Upper lobe of left lung (tissue), 4 donors: ENCODE measurements at regions not wholly inside any gene's neighbourhood (a gene's known extent, or its start where the extent isn't known, plus 50 kb on each side); places are given as distances from the start of the nearest gene placed in this dataset.

ENCODE experiments used
- CTCF ChIP-seq, 6 experiments: fragments of 450-650 bp in 4 of 6; fragments of 200-600 bp in 2 of 6; sonication (generic) in 2 of 6; IDR thresholded peaks; one replicate each; pipeline ENCODE4 v1.5.1; 2016 to 2019; ENCODE audit warnings: antibody characterized with exemption in 6 of 6
- EP300 ChIP-seq, 4 donors: sonication (generic); formaldehyde crosslinking; IDR thresholded peaks; one replicate each; pipeline ENCODE4 v1.5.1; 2017; ENCODE audit warnings: antibody characterized with exemption in 4 of 4, control low read depth in 2 of 4
- POLR2A ChIP-seq, 4 donors: fragments of 450-650 bp; IDR thresholded peaks; one replicate each; pipeline ENCODE4 v1.5.1; 2016 to 2017; ENCODE audit warnings: antibody characterized with exemption in 4 of 4, mild to moderate bottlenecking in 2 of 4
- POLR2AphosphoS5 ChIP-seq, 2 donors: sonication (generic); formaldehyde crosslinking; IDR thresholded peaks; one replicate each; pipeline ENCODE4 v1.5.1; 2017; ENCODE audit warnings: antibody characterized with exemption in 2 of 2

GRCh38 chr12:97757481-97758193 is 295.0 kb downstream of the RMST start:
- TF ChIP-seq CTCF (IDR thresholded peaks at IDR 0.05) (no peak), POLR2A (IDR thresholded peaks at IDR 0.05) (no peak), POLR2AphosphoS5 (IDR thresholded peaks at IDR 0.05) (no peak), EP300 (IDR thresholded peaks at IDR 0.05) (no peak)
